KBM-7 (cell line): ENCODE measurements at regions not wholly inside any gene's neighbourhood (a gene's known extent, or its start where the extent isn't known, plus 50 kb on each side); places are given as distances from the start of the nearest gene placed in this dataset.

Experiments
- DNase-seq: peaks from one replicate; pipeline ENCODE4 v3.0.0-alpha.2; 2015
- in situ Hi-C: fragments of 300-500 bp; cut with MboI; formaldehyde crosslinking; loops from 2 replicates; pipeline ENCODE4 v1.14.3; 2020; ENCODE audit warnings: low sequenced_read_pairs, low pct_unique_long_range_greater_than_20kb, mixed read lengths

GRCh38 chr5:124692950-124693349 lies 53.5 kb downstream of the ZNF608 start:
- in situ Hi-C loops, result no loop called here
- DNase-seq, result no peak

- no peak for DNase-seq
- in situ Hi-C loops, result no loop called here
These were observed 54.1 kb downstream of the ZNF608 start for GRCh38 chr5:124692324-124692723.

DNA sequence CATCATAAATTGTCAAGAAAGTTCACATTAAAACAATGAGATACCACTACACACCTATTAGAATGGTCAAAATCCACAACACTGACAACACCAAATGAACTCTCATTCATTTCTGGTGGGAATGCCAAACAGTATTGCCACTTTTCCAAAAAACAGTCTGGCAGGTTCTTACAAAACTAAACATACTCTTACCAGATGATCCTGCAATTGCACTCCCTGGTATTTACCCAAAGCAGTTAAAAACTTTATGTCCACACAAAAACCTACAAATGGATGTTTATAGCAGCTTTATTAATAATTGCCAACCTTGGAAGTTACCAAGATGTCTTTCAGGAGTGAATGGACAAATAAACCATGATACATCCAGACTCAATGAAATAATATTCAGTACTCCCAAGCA lies 56.8 kb downstream of the ZNF608 start:
- in situ Hi-C loops, result no loop called here

DNA sequence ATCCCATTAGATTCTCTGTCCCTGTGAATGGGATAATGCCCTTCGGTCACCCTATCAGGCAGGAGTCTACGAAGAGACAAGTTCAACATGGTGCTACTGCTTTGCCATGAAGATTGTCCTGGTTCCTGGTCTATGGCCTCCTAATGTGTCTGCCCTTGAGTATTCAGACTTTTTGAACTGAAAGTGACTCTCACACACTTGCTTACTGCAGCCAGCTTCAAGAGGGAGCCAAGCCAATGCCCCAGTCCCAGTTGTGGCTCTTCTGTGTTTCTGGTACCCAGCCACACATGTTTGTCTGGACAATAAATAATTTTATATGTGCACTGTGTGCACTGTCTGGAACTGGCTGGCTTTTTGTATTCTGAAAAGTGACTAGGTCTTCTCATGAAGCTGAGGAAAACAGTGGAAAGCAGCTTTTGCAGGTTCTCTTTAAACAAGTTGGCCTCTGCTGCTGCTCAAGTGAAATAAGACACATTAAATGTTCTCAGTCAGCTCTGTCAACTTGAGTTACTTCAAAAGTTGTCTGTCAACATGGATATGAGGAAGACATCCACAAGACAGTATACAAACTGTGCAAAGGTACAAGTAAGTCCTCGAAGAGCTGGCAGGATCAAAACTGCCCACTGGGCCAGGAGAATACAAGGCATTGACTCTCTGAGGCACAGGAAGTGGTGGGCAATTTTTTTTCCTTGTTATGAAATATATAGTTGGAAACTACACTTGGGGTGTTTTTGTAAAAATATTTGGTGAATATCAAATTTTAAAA lies 60.0 kb downstream of the ZNF608 start:
- DNase-seq, result no peak
- in situ Hi-C loops, result no loop called here

More for the DNA sequence above, 56.8 kb downstream of the ZNF608 start:
- DNase-seq, result no peak

GRCh38 chr5:124685404-124685930 lies 61.0 kb downstream of the ZNF608 start:
- DNase-seq, result no peak
- in situ Hi-C loops, result no loop called here

DNA sequence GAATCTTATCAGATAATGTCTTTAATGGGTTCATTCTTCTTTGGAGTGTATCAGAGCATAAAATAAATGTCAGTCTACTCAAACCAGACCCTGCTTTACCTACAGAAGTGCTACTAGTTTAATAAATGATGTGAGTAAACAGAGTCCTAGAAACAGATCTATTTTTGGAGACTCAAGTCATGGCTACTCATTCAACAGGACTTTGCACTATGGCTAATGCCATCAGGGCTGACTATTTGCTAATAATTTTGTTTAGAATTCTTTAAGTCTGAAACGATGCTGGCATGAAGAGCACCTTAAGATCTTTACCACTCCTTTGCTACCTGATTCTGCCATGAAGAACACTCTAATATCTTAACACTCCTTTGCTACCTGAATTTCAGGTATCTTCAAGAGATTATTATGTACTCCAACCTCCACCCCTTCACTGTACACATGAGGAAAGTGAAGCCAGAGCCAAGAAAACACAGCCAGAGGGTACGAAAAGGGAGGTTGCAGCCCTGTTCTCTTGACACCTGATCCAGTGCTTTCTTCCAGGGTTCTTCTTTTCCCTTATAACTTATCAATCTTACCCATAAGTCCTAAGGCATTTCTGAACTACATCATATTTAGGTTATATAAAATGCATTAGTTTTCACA lies 62.4 kb downstream of the ZNF608 start:
- in situ Hi-C loops, result no loop called here
- no peak for DNase-seq

DNA sequence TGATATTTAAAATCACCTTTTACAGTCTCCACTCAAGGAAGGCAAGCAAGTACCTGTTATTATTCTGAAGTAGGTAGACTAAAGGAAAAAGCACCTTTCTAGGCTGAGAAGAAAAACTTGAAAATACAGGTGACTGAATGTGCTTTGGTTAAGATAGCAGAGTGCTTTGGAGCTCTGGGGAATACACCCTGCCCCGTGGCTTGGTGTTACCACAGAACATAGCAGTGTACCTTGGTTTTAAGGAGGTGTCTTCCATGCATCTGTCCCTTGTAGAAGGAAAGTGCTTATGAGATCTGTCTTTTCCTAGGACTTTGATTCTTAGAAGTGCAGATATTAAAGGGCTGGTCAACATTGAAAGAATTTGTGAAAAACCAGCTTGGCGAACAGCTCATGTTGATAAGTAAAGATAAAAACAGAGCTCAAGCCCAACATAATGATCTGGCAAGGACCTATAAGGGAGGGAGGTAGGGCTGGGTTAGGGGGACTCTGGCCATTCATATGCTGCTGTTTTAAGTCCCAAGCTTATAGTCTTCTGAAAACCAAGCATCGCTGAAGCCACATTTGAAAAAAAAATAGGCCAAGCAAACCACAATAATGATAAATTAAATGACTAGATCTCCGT lies 66.8 kb downstream of the ZNF608 start:
- DNase-seq, result no peak
- in situ Hi-C loops, result no loop called here

- in situ Hi-C loops, result no loop called here
- DNase-seq, result no peak
These were observed 67.4 kb downstream of the ZNF608 start for GRCh38 chr5:124678922-124679519.

GRCh38 chr5:124678468-124678867 lies 68.0 kb downstream of the ZNF608 start:
- no peak for DNase-seq
- in situ Hi-C loops, result no loop called here

DNA sequence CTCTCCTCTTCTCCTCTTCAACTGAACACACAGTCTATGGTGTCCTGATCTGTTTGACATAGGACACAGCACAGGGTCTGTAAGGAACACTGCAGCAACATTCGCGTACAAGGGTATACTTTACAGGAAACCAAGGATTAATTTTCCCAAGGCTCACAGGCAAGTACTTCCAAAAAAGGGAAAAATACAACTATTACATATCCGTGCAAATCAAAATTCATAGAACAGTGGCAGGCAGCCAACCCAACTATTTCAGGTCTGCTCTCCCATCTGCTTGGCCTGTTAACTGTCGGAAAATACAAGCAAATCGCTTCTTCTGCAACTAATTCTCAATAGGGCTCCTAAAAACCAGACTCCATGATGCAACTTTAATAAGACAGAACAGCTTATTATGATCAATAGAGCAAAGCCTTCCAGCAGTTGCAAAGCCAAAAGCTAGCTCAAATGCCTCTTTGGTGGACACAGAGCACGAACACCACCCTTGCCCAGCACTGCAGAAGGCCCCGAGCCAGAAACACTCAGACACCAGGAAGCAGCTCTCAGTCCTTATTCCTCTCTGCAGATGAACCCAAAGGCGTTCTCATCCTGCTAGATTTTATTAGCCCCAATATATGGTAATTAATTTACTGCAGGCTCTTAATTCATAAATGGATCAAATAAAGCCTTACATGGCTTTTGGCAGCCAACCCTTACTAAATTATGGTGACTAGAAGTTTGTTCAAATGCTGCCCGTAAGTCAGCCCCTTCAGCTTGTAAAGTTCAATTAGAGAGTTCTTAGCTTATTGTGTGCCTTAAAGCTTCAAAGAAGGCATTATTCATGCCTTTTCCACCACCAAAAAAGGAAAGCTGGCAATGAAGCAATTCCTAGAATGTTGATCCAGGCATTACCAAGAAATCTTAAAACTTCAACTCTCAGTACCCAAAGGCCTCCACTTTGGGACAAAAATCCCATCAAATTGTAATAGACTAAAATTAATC lies 68.8 kb downstream of the ZNF608 start:
- in situ Hi-C loops, result no loop called here
- no peak for DNase-seq

- no peak for DNase-seq
These were observed 70.2 kb downstream of the ZNF608 start for GRCh38 chr5:124675931-124676846.

GRCh38 chr5:124671193-124671592 lies 75.2 kb downstream of the ZNF608 start:
- in situ Hi-C loops, result no loop called here
- no peak for DNase-seq

More at GRCh38 chr5:124675931-124676846, 70.2 kb downstream of the ZNF608 start:
- in situ Hi-C loops, result no loop called here

GRCh38 chr5:124670722-124671184 lies 75.7 kb downstream of the ZNF608 start:
- DNase-seq, result no peak
- in situ Hi-C loops, result no loop called here

- DNase-seq, result no peak
- in situ Hi-C loops, result no loop called here
These were observed 76.3 kb downstream of the ZNF608 start for GRCh38 chr5:124669956-124670721.

GRCh38 chr5:124669300-124669648 lies 77.2 kb downstream of the ZNF608 start:
- no peak for DNase-seq
- in situ Hi-C loops, result no loop called here

DNA sequence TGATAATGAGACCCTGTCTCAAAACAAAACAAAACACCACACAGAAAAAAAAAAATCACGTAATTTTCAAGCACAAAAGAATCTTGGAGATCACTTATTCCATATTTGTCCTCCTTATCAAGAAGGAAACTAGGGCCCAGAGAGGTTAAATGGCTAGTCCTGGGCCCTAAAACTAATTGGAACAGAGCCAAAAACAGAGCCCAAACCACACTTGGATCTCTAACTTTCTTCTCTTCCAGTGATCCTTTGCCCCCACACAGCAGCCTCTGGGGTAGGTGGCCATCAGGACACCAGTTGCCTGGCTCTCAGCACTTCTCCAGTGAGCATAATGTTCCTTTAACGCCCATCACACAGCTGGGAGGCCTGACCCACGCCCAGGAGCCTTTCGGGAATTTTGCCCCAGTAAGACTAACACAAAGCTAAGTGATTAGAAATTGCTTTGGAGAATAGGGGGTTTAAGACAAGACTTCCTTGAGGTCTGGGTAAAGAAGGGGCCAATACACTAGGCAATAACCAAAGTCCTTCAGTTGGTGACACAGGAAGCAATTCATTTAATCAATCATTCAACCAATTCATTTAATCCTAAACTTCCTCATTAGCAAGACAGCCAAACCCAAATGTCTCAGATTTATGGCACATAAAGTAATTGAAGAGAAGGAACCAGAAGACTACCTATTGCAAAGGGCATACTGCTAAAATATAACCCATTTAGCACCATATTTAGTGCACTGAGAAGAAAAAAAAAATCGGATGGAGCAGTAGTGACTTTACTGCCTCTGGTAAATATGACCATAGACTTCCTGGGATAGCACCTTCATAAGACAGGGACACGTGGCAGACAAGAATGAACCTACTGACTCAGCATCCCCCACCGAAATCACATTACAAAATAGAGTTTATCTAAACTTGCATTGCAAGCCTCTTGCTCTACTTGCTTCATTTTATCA lies 77.8 kb downstream of the ZNF608 start:
- in situ Hi-C loops, result no loop called here
- DNase-seq, result no peak
